Skeletal muscle satellite cell (primary cell): ENCODE measurements at regions not wholly inside any gene's neighbourhood (a gene's known extent, or its start where the extent isn't known, plus 50 kb on each side); places are given as distances from the start of the nearest gene placed in this dataset.

Experiments
- H3K27me3 ChIP-seq: 2 replicates; pipeline ENCODE4 v1.7.0; 2013; ENCODE audit warnings: low read length; ENCODE audit not compliant: control insufficient read depth, insufficient read depth
- H3K36me3 ChIP-seq: 2 replicates; pipeline ENCODE4 v1.7.0; 2013; ENCODE audit warnings: mild to moderate bottlenecking, control low read depth, low read length; ENCODE audit not compliant: insufficient read depth
- H3K4me1 ChIP-seq: 2 replicates; pipeline ENCODE4 v1.7.0; 2013; ENCODE audit warnings: low read length; ENCODE audit not compliant: control insufficient read depth, insufficient read depth
- H3K4me2 ChIP-seq: 2 replicates; pipeline ENCODE4 v1.7.0; 2013; ENCODE audit warnings: mild to moderate bottlenecking, low read length
- H3K4me3 ChIP-seq: 2 replicates; pipeline ENCODE4 v1.7.0; 2013; ENCODE audit warnings: low read length
- H3K9ac ChIP-seq: 2 replicates; pipeline ENCODE4 v1.7.0; 2013; ENCODE audit warnings: mild to moderate bottlenecking, low read depth, low read length, moderate library complexity
- H3K9me3 ChIP-seq: replicated peaks from 2 replicates; pipeline ENCODE4 v1.7.0; 2013; ENCODE audit warnings: mild to moderate bottlenecking, control low read depth, low read length

DNA sequence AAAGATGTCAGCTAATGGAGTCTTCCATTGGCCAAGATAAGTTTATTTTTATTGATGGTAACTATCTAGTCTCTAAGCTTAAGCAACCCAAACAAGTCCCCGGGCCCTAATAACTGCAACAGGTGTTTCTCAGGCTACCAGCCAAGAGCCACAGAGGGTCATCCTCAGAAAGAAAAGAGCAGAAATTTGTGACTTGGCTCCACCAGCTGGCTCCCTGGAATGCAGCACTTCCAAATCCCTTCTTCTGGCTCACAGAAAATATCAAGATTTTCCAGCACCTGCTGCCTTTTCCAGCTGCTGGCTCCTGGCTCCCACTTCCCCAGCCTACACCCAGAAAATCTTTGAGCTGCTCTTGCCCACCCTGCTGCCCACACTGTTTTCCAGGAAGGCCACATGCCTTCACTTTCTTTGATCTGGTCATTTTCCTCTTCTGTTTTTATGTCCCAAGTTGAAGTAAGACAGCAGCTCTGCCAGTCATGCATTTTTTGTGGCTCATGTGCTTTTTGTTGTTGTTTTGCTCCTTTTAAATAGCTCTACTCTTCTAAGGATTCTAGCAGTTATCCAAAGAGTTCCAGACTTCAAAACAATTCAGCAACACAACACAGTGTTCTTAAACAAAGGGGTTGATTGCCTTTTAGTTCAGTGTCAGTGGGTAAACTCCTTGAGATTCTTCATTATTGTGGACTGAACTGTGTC lies 151.0 kb upstream of the SMLR1 start:
- Histone ChIP-seq H3K4me2 (no peak overlapping the region), H3K36me3 (no peaks in the 10 kb centered on the region), H3K4me1 (peaks cover 14% of the 10 kb centered on the region), H3K9ac (no peak overlapping the region), H3K27me3 (no peaks in the 10 kb centered on the region), H3K9me3 (peaks cover 6% of the 10 kb centered on the region), H3K4me3 (no peak overlapping the region)

GRCh38 chr6:130676773-130677144 lies 150.4 kb upstream of the SMLR1 start:
- Histone ChIP-seq H3K27me3 (no peaks in the 10 kb centered on the region), H3K9ac (no peak overlapping the region), H3K4me3 (no peak overlapping the region), H3K9me3 (peaks cover 6% of the 10 kb centered on the region), H3K4me1 (peaks cover 13% of the 10 kb centered on the region), H3K4me2 (no peak overlapping the region), H3K36me3 (no peaks in the 10 kb centered on the region)

DNA sequence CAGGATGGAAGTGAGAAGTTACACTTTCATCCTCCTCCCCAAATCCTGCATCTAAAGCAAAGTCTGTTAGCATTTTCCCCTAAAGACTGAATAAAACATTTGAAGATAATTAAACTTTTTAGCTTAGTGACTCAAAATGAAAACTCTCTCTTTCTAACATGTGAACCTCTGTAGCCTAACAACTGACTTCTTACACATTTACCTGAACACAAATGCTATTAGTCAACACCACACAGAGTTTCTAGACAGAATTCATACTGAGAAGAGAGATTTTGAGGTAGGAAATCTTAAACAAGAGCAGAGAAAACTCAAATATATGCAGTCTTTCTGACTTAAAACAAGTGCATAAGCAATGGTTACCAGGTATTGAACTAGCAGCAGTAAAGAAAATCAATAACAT lies 149.9 kb upstream of the SMLR1 start:
- H3K4me3 ChIP-seq: no peak overlapping the region
- no peak overlapping the region for H3K4me2 ChIP-seq
- no peaks in the 10 kb centered on the region for H3K36me3 ChIP-seq
- H3K9me3 ChIP-seq: peaks cover 6% of the 10 kb centered on the region
- no peak overlapping the region for H3K9ac ChIP-seq
- no peaks in the 10 kb centered on the region for H3K27me3 ChIP-seq
- peaks cover 11% of the 10 kb centered on the region for H3K4me1 ChIP-seq

GRCh38 chr6:130677766-130678165 lies 149.4 kb upstream of the SMLR1 start:
- Histone ChIP-seq H3K9me3 (peaks cover 6% of the 10 kb centered on the region), H3K4me1 (peaks cover 11% of the 10 kb centered on the region), H3K9ac (no peak overlapping the region), H3K27me3 (no peaks in the 10 kb centered on the region), H3K36me3 (no peaks in the 10 kb centered on the region), H3K4me3 (no peak overlapping the region), H3K4me2 (no peak overlapping the region)

DNA sequence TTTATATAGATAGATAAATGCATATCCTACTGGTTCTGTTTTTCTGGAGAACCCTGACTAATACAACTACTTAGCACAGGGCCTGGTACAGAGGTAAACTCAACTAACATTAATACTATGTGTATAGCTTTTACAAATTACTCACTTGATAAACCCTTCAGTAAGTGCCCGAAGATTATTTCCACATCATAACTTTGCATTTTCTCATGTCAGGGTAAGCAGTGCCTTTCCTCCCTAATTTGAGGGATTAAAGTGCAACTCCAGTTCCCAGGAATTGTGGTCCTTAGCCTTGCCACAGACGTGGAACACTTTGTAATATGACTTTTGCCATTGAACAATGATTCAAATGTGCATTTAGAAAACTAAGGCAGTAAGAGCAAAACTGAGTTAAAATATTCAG lies 147.5 kb upstream of the SMLR1 start:
- Histone ChIP-seq H3K4me2 (no peak overlapping the region), H3K9me3 (peaks cover 6% of the 10 kb centered on the region), H3K4me1 (peaks cover 11% of the 10 kb centered on the region), H3K4me3 (no peak overlapping the region), H3K9ac (no peak overlapping the region), H3K27me3 (no peaks in the 10 kb centered on the region), H3K36me3 (no peaks in the 10 kb centered on the region)

DNA sequence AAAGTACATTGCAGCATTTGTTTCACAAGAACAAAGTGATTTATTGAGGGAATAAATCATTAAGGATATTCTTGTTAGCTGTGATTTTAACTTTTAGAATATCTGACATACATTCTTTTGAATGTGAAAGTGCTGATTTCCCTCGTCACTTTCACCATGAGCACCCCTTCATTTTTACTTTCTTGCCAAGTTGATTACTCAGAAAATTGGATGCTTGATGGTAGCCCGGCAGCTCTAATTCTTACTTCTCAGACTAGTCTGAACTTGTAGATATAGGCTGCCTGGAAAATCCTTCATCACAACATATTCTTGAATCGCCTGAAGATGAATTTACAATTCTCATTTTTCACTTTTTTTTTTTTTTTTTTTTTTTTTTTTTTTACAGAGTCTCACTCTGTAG lies 147.1 kb upstream of the SMLR1 start:
- Histone ChIP-seq H3K4me3 (no peak overlapping the region), H3K4me1 (peaks cover 11% of the 10 kb centered on the region), H3K9ac (no peak overlapping the region), H3K36me3 (no peaks in the 10 kb centered on the region), H3K9me3 (peaks cover 6% of the 10 kb centered on the region), H3K27me3 (no peaks in the 10 kb centered on the region), H3K4me2 (no peak overlapping the region)

DNA sequence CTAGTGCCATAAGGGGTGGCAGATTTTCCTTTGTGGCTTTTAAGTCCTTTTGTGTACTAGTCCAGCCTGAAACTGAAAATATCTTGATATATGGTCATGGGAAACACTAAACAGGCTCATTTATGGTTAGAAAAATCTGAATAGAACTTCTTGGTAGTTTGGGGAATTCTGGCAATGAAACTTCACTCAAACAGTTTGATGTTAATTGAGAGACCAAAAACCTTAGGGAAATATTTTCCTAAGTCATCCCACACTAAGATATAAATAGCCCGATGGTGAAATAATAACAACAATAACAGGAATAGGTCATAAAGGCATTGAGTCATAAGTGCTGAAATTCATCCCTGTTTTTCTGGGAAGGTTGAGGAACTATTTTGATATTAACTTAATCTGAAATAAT lies 146.2 kb upstream of the SMLR1 start:
- no peaks in the 10 kb centered on the region for H3K27me3 ChIP-seq
- H3K4me1 ChIP-seq: peaks cover 11% of the 10 kb centered on the region
- H3K36me3 ChIP-seq: no peaks in the 10 kb centered on the region
- peak overlapping the region; percentile 67 for H3K4me2 ChIP-seq
- peak overlapping the region; percentile 54 for H3K9ac ChIP-seq
- H3K4me3 ChIP-seq: peak overlapping the region; percentile 5
- H3K9me3 ChIP-seq: peaks cover 6% of the 10 kb centered on the region

DNA sequence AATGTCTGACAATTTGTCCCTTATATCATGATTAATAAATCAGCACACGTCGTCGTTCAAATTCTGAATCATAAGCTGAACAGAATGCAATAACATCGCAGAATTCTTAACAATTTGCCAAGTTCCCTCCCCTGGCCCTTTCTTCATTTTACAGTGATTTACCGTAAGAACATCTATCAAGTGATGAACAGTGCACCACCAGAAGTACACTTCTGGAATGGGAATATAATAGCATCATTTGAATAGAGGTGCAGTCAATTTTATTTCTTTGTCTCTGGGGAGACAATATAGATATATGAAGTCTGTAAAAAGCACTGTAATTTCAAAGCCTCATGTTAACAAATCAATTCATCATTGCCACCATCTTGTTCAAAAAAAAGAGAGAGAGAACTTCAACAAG lies 145.1 kb upstream of the SMLR1 start:
- no peak overlapping the region for H3K4me3 ChIP-seq
- no peaks in the 10 kb centered on the region for H3K36me3 ChIP-seq
- no peaks in the 10 kb centered on the region for H3K27me3 ChIP-seq
- no peak overlapping the region for H3K4me2 ChIP-seq
- H3K4me1 ChIP-seq: peaks cover 11% of the 10 kb centered on the region
- peaks cover 5% of the 10 kb centered on the region for H3K9me3 ChIP-seq
- H3K9ac ChIP-seq: no peak overlapping the region

GRCh38 chr6:130683761-130684517 lies 143.3 kb upstream of the SMLR1 start:
- Histone ChIP-seq H3K4me3 (no peak overlapping the region), H3K4me2 (no peak overlapping the region), H3K9ac (no peak overlapping the region), H3K36me3 (no peaks in the 10 kb centered on the region), H3K4me1 (peaks cover 11% of the 10 kb centered on the region), H3K27me3 (no peaks in the 10 kb centered on the region), H3K9me3 (no peaks in the 10 kb centered on the region)

- no peaks in the 10 kb centered on the region for H3K27me3 ChIP-seq
- no peak overlapping the region for H3K4me2 ChIP-seq
- H3K9ac ChIP-seq: no peak overlapping the region
- H3K4me3 ChIP-seq: no peak overlapping the region
- H3K4me1 ChIP-seq: peaks cover 15% of the 10 kb centered on the region
- no peaks in the 10 kb centered on the region for H3K36me3 ChIP-seq
- no peaks in the 10 kb centered on the region for H3K9me3 ChIP-seq
Observed at GRCh38 chr6:130692659-130693058, 134.5 kb upstream of the SMLR1 start.

GRCh38 chr6:130693944-130694343 lies 133.3 kb upstream of the SMLR1 start:
- H3K36me3 ChIP-seq: no peaks in the 10 kb centered on the region
- no peaks in the 10 kb centered on the region for H3K9me3 ChIP-seq
- H3K9ac ChIP-seq: no peak overlapping the region
- H3K4me3 ChIP-seq: no peak overlapping the region
- H3K27me3 ChIP-seq: no peaks in the 10 kb centered on the region
- H3K4me1 ChIP-seq: peaks cover 17% of the 10 kb centered on the region
- no peak overlapping the region for H3K4me2 ChIP-seq

GRCh38 chr6:130694606-130695005 lies 132.6 kb upstream of the SMLR1 start:
- H3K4me3 ChIP-seq: no peak overlapping the region
- H3K9ac ChIP-seq: no peak overlapping the region
- no peaks in the 10 kb centered on the region for H3K36me3 ChIP-seq
- peaks cover 17% of the 10 kb centered on the region for H3K4me1 ChIP-seq
- no peak overlapping the region for H3K4me2 ChIP-seq
- no peaks in the 10 kb centered on the region for H3K9me3 ChIP-seq
- H3K27me3 ChIP-seq: no peaks in the 10 kb centered on the region
